ENCODE measurements at regions not wholly inside any gene's neighbourhood (a gene's known extent, or its start where the extent isn't known, plus 50 kb on each side); places are given as distances from the start of the nearest gene placed in this dataset.

GRCh38 chr5:174987443-174988012 lies 263.1 kb downstream of the MSX2 start:
- Histone ChIP-seq H3K4me1 (no peaks in the 10 kb centered on the region), H3K27ac (no peak overlapping the region), H3K36me3 (no peaks in the 10 kb centered on the region), H3K9me3 (no peaks in the 10 kb centered on the region), H3K4me3 (no peak overlapping the region), H3K27me3 (no peaks in the 10 kb centered on the region)
- WGBS (ENCODE audit: insufficient coverage, low coverage, low lambda C conversion rate, missing lambda C conversion rate): 58% methylated on average over 8 of the region's 8 CpGs
- intact Hi-C loops (cut with DNase I): no loop called here
- ATAC-seq (no peak), DNase-seq (no peak)
- TF ChIP-seq CTCF (IDR thresholded peaks at IDR 0.05) (no peak), POLR2A (IDR thresholded peaks at IDR 0.05) (no peak)

DNA sequence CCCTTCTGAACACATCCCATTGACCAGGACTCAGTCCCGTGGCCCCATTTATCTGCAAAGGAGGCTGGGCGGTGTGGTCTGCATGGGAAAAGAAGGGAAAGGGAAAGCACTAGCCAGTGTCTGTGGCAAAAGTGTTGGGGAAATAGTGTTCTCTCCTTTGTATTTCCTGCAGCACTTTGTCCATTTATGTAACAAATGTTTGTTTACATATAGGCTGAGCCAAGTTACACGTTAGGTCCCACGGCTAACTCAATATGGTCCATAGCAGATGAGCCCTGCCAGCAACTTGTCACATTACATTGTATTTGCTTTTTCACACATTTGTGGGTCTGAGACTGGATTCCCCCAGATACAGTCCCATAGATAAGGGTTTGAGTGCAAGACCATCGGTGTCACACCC lies 260.5 kb downstream of the MSX2 start:
- no peak overlapping the region for H3K4me3 ChIP-seq
- intact Hi-C loops (cut with DNase I): no loop called here
- H3K27ac ChIP-seq: no peak overlapping the region
- TF ChIP-seq CTCF (IDR thresholded peaks at IDR 0.05): no peak
- TF ChIP-seq POLR2A (IDR thresholded peaks at IDR 0.05): no peak
- no peaks in the 10 kb centered on the region for H3K27me3 ChIP-seq
- ATAC-seq (peak in 3 of 4 donors; percentile 20 to 53 (median 49)), DNase-seq (no peak)
- WGBS (ENCODE audit: insufficient coverage, low coverage, low lambda C conversion rate, missing lambda C conversion rate): 46% methylated on average over 3 of the region's 5 CpGs
- H3K4me1 ChIP-seq: no peaks in the 10 kb centered on the region
- H3K36me3 ChIP-seq: no peaks in the 10 kb centered on the region
- H3K9me3 ChIP-seq: no peaks in the 10 kb centered on the region

DNA sequence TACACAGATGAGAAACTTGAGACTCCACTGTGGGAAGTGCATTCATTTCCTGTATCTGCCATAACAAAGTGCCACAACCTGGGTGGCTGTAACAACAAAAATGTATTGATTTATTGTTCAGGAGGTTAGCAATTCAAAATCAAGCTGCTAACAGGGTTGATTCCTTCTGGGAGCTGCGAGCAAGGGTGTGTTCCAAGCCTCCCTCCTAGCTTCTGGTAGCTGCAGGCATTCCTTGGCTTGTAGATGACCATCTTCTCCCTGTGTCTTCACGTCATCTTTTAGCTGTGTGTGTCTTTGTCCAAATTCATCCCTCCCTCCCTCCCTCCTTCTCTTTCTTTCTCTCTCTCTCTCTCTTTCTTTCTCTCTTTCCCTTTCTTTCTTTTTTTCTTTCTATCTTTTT lies 258.1 kb downstream of the MSX2 start:
- TF ChIP-seq POLR2A (IDR thresholded peaks at IDR 0.05) (no peak), CTCF (IDR thresholded peaks at IDR 0.05) (no peak)
- intact Hi-C loops (cut with DNase I): no loop called here
- Histone ChIP-seq H3K9me3 (no peaks in the 10 kb centered on the region), H3K4me3 (no peak overlapping the region), H3K36me3 (no peaks in the 10 kb centered on the region), H3K27me3 (no peaks in the 10 kb centered on the region), H3K27ac (no peak overlapping the region), H3K4me1 (no peaks in the 10 kb centered on the region)
- DNase-seq: no peak
- WGBS (ENCODE audit: insufficient coverage, low coverage, low lambda C conversion rate, missing lambda C conversion rate): 55% methylated on average over 2 of the region's 2 CpGs
- ATAC-seq: no peak

DNA sequence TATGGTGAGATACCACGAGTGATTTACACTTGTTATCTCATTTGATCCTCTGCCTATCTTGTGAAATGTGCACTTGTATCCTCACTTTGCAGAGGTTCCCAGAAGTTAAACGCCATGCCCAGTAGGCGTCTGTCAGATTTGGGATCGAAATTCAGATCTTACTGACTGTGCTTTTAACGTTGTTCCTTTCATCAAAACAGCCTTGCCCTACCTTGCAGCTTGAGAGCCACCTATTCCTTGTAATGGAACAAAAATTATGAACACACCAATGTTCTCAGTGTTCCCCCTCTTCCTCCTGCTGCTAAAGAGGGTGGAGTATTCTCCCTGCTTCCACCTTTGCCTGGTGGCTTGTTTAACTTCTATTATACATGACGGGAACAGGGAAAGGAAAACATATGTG lies 257.0 kb downstream of the MSX2 start:
- intact Hi-C loops (cut with DNase I): no loop called here
- H3K4me1 ChIP-seq: no peaks in the 10 kb centered on the region
- H3K27me3 ChIP-seq: no peaks in the 10 kb centered on the region
- ATAC-seq (no peak), DNase-seq (no peak)
- H3K4me3 ChIP-seq: no peak overlapping the region
- no peaks in the 10 kb centered on the region for H3K9me3 ChIP-seq
- 31% methylated on average over 6 of the region's 6 CpGs for WGBS (ENCODE audit: insufficient coverage, low coverage, low lambda C conversion rate, missing lambda C conversion rate)
- no peak overlapping the region for H3K27ac ChIP-seq
- TF ChIP-seq POLR2A (IDR thresholded peaks at IDR 0.05) (no peak), CTCF (IDR thresholded peaks at IDR 0.05) (no peak)
- no peaks in the 10 kb centered on the region for H3K36me3 ChIP-seq

DNA sequence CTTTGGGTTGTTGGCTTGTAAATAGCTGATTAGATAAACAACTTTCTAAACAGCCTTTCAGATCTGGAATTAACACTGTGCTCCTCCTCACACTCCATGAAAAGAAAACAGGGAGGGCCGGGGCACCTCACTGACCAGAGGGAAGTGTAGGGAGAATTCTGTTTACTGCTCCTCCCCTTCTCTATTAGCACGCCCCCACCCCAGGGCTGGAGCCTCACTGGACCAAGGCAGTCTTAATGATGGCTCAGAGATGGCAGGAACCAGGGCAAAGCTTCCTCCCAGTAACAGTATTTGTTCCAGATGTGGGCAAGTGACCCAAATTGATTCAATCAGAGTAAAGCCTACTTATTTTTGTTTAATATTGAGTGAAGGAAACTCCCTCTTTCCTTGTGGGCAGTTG lies 256.6 kb downstream of the MSX2 start:
- no peak for DNase-seq
- intact Hi-C loops (cut with DNase I): no loop called here
- 65% methylated on average over 2 of the region's 2 CpGs for WGBS (ENCODE audit: insufficient coverage, low coverage, low lambda C conversion rate, missing lambda C conversion rate)
- Histone ChIP-seq H3K4me1 (no peaks in the 10 kb centered on the region), H3K9me3 (no peaks in the 10 kb centered on the region), H3K36me3 (no peaks in the 10 kb centered on the region), H3K4me3 (no peak overlapping the region), H3K27me3 (no peaks in the 10 kb centered on the region), H3K27ac (no peak overlapping the region)
- no peak for TF ChIP-seq POLR2A (IDR thresholded peaks at IDR 0.05)
- no peak for TF ChIP-seq CTCF (IDR thresholded peaks at IDR 0.05)
- ATAC-seq: no peak

All from right lobe of liver (tissue), 6 donors.